ENCODE measurements at regions not wholly inside any gene's neighbourhood (a gene's known extent, or its start where the extent isn't known, plus 50 kb on each side); places are given as distances from the start of the nearest gene placed in this dataset.

DNA sequence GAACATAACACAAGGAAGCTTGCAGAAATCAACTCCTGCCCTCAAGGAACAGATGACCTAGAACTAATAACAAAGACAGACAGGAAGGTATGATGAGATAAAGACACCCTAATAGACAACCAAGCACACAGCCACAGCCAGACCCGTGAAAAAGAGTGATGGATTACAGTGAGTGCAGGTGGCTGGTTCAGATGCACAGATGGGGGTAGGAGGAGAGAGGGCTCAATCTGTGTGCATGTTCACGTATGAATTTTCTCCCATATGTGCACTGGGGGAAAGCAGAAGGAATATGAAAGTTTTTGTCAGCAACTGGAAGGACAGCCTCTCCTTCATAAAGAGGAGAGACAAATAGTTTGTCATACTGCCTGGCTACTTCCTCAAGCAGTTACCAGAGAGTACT lies 367.1 kb downstream of the PBX1 start:
- TF ChIP-seq, protein P1, sequence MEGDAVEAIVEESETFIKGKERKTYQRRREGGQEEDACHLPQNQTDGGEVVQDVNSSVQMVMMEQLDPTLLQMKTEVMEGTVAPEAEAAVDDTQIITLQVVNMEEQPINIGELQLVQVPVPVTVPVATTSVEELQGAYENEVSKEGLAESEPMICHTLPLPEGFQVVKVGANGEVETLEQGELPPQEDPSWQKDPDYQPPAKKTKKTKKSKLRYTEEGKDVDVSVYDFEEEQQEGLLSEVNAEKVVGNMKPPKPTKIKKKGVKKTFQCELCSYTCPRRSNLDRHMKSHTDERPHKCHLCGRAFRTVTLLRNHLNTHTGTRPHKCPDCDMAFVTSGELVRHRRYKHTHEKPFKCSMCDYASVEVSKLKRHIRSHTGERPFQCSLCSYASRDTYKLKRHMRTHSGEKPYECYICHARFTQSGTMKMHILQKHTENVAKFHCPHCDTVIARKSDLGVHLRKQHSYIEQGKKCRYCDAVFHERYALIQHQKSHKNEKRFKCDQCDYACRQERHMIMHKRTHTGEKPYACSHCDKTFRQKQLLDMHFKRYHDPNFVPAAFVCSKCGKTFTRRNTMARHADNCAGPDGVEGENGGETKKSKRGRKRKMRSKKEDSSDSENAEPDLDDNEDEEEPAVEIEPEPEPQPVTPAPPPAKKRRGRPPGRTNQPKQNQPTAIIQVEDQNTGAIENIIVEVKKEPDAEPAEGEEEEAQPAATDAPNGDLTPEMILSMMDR (conservative IDR thresholded peaks at IDR 0.05 in 1 of 2, IDR thresholded peaks at IDR 0.05 in 1 of 2; ENCODE audit: low read depth in 1 of 2, low read length in 2 of 2): no peak
- TF ChIP-seq EZH2 (IDR thresholded peaks at IDR 0.05; ENCODE audit: low read length, missing control alignments): no peak
